ENCODE measurements at regions not wholly inside any gene's neighbourhood (a gene's known extent, or its start where the extent isn't known, plus 50 kb on each side); places are given as distances from the start of the nearest gene placed in this dataset.
"Not testable (repeated sequence)": the region's sequence is repeated elsewhere in the genome, so short reads cannot be mapped to it uniquely, and the experiment has no call there.

GRCh38 chr2:234553223-234553622, 56.3 kb upstream of the ARL4C start:
- TF ChIP-seq CTCF (conservative IDR thresholded peaks at IDR 0.05; ENCODE audit: low read depth, low read length); EZH2 (IDR thresholded peaks at IDR 0.05; ENCODE audit: borderline replicate concordance, low read depth, low read length, poor library complexity, severe bottlenecking): not testable (repeated sequence)

All from A673 (cell line).